GM19099 (cell line): ENCODE measurements at regions not wholly inside any gene's neighbourhood (a gene's known extent, or its start where the extent isn't known, plus 50 kb on each side); places are given as distances from the start of the nearest gene placed in this dataset.

ENCODE experiments used
- POLR2A ChIP-seq: IDR thresholded peaks from 3 replicates; pipeline ENCODE4 v1.6.1; 2011; ENCODE audit warnings: low read depth; ENCODE audit not compliant: insufficient read length; ENCODE audit errors: extremely low read depth

- no peak for TF ChIP-seq POLR2A
These were observed 94.1 kb upstream of the BOD1 start for GRCh38 chr5:173710528-173710927.

DNA sequence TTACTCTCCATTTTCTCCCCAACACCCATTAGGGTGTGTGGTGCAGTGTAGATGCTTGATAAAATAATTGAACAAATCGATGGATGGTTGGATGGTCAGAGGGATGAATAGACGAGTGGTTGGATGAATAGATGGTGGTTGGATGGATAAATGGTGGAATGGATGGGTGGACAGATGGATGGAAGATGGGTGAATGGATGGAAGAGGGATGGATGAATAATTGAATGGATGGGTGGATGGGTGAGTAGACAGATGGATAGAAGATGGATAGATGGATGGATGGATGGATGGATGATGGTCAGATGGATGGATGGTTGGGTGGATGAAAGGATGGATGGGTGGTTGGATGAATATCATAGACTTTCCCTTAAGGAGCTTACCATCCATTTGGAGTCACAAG is 95.0 kb upstream of the BOD1 start:
- TF ChIP-seq POLR2A, result no peak

- no peak for TF ChIP-seq POLR2A
These were observed 96.2 kb upstream of the BOD1 start for GRCh38 chr5:173712609-173713175.

DNA sequence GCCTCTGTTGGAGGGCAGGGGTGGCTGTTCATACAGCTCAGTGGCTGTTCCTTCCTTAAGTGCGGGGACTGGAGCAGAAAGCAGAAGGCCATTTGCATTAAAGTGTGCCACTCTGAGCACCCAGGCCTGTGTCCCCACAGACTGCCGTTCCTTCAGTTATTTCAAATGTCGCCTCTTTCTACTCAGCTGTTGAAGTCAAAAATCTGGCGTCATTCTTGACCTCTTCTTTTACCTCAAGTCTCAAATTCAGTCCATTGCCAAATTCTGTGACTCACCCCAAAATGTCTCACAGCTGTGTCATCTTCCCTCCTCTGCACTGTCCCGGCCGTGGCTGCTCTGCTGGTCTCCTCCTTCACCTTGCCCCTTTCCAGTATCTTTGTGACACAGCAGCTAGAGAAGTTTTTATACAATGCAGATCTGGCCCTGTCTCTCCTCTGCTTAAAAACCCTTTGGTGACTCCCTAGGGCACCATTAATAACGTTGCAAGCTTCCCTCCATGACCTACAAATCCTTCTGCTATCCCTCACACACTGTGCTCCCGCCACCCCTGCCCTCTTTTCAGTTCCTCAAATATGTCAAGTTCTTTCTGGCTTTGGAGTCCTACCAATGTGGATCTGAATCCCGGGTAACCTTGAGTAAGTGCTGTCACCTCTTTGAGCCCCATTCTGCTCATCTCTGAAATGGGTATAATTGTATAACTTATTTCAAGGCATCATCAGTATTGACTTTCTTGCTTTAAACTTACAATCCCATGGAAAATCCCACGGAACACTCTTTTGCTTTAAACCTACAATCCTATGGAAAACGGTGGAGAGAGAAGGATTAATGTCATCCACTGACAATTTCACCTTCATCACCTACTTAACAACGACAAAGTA is 98.3 kb upstream of the BOD1 start:
- TF ChIP-seq POLR2A, result no peak

- TF ChIP-seq POLR2A, result no peak
These were observed 99.2 kb upstream of the BOD1 start for GRCh38 chr5:173715607-173716006.

DNA sequence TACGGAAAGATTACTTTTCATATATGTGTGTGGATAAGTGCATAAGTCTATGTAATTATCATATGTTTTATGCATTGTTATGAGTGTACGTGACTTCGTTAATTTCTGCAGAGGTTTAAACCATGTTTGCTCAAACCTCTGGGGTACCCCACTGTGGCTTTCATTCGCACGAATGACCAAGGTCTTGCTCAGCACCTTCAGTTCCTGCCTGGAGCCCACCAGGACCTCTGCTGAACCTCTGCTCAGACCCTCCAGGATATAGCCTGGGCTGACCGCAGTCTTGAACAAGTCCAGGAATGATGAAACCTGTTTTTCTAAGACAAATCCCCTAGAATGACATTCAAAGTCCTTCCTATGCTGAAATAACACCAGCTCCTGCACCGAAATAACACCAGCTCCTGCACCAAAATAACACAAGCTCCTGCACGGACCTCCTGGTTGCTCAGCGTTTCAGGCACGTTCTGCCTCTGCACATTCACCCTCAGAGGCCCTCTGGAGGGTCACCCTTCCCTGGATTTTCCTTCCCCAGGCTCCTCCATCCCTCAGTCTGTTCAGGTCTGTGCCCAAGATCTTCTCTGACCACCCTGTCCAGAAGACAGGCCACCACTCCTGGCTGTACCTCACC is 99.7 kb upstream of the BOD1 start:
- no peak for TF ChIP-seq POLR2A

GRCh38 chr5:173717959-173718358 is 101.5 kb upstream of the BOD1 start:
- TF ChIP-seq POLR2A, result no peak

- TF ChIP-seq POLR2A, result no peak
These were observed 102.0 kb upstream of the BOD1 start for GRCh38 chr5:173718469-173718868.

- TF ChIP-seq POLR2A, result no peak
These were observed 103.3 kb upstream of the BOD1 start for GRCh38 chr5:173719731-173720082.

GRCh38 chr5:173720286-173720952 is 104.0 kb upstream of the BOD1 start:
- no peak for TF ChIP-seq POLR2A

GRCh38 chr5:173720953-173721600 is 104.6 kb upstream of the BOD1 start:
- no peak for TF ChIP-seq POLR2A

- no peak for TF ChIP-seq POLR2A
These were observed 105.3 kb upstream of the BOD1 start for GRCh38 chr5:173721601-173722232.

DNA sequence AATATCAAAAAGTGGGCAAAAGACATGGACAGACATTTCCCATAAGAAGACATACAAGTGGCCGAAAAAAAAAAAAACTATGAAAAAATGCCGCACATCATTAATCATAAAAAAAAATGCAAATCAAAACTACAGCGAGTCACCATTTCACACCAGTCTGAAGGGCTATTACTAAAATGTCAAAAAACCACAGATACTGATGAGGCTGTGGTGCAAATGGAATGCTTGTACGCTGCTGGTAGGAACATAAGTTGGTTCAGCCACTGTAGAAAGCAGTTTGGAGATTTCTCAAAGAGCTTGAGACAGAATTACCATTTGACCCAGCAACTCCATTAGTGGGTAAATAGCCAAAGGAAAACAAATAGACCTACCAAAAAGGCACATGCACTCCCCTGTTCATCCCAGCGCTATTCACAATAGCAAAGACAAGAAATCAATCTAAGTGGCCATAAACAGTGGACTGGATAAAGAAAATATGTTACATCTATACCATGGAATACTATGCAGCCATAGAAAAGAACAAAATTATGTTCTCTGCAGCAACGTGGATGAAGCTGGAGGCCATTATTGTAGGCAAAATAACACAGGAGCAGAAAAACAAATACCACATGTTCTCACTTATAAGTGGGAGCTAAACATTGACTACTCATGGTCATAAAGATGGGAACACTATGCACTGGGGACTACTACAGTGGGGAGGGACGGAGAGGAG is 110.6 kb upstream of the BOD1 start:
- no peak for TF ChIP-seq POLR2A
